Adipocyte (in vitro differentiated cells): ENCODE measurements at regions not wholly inside any gene's neighbourhood (a gene's known extent, or its start where the extent isn't known, plus 50 kb on each side); places are given as distances from the start of the nearest gene placed in this dataset.

Source experiments
- DNase-seq: peaks from one replicate; pipeline ENCODE4 v3.0.0-alpha.2; 2015; ENCODE audit warnings: low read depth
- H3K27me3 ChIP-seq: replicated peaks from 2 replicates; pipeline ENCODE4 v1.7.0; 2013; ENCODE audit warnings: mild to moderate bottlenecking, low read length, moderate library complexity; ENCODE audit not compliant: control insufficient read depth, insufficient read depth
- H3K36me3 ChIP-seq: 2 replicates; pipeline ENCODE4 v1.7.0; 2013; ENCODE audit warnings: low read length, mild to moderate bottlenecking, moderate library complexity; ENCODE audit not compliant: control insufficient read depth, insufficient read depth, severe bottlenecking
- H3K4me1 ChIP-seq: 2 replicates; pipeline ENCODE4 v1.7.0; 2013; ENCODE audit warnings: mild to moderate bottlenecking, low read length, moderate library complexity; ENCODE audit not compliant: control insufficient read depth, insufficient read depth
- H3K4me3 ChIP-seq: 2 replicates; pipeline ENCODE4 v1.7.0; 2013; ENCODE audit warnings: mild to moderate bottlenecking, low read length, moderate library complexity
- H3K9ac ChIP-seq: 2 replicates; pipeline ENCODE4 v1.7.0; 2013; ENCODE audit warnings: mild to moderate bottlenecking, low read length, moderate library complexity
- H3K9me3 ChIP-seq: 2 replicates; pipeline ENCODE4 v1.7.0; 2013; ENCODE audit warnings: mild to moderate bottlenecking, low read length, moderate library complexity; ENCODE audit not compliant: control insufficient read depth

DNA sequence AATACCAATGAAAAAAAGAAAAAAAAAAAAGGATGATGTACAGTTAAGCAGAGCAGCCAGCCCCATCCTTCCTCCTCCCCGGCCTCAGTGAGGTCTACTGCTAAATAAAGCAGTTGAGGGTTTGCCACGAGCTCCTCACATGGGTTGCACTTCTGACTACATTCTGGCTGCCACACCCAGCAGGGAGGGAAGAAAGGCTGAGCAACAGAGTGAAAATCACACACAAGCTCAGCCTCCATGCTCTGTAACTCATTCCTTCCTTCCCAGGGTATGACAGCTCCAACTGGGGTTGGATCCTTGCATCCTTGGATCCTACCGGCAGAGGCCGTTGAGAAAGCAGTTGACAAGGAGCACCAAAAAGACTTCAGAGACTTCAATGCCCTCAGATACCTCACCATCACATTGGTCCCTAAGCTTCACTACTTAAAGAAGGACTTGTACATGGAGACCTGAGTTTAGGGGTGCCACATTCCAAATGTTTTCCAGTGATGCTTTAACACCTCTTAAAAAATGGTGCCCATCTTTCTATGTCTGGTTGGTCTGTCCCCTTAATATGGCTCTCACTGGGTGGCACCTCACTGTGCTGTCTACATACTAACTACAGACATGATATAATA lies 52.9 kb upstream of the PIK3CG start:
- no peak for DNase-seq
- Histone ChIP-seq H3K9ac (no peak overlapping the region), H3K36me3 (no peaks in the 10 kb centered on the region), H3K27me3 (peaks cover 2% of the 10 kb centered on the region), H3K4me3 (no peak overlapping the region), H3K4me1 (peaks cover 3% of the 10 kb centered on the region), H3K9me3 (no peaks in the 10 kb centered on the region)

DNA sequence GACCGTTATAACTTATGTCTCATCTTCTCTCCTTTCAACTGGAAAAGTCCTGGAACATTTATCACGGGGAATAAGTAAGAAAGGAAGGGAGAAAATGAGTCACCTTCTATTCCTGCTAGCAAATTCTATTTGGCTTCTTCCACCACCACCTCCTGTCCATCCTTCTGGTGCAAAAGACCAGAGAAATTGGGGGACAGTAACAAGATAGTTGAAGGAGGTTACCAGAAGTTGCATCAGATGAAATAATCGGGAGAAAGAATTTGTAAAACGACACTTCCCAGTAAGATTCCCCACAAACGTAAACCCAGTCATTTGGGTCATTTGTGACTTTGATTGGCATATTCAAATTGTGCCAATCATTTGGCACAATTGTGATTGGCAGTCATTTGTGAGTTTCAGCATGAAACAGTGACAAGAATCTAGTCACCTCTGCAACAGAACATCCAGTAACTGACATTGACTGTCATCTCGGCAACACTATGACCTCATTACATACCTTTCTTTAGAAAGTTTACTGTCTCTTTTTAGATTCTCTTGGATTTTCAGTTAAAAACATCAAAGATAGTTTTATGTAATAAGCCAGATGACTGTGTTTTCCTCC lies 51.3 kb upstream of the PIK3CG start:
- H3K27me3 ChIP-seq = no peaks in the 10 kb centered on the region
- no peak overlapping the region for H3K9ac ChIP-seq
- H3K4me3 ChIP-seq = no peak overlapping the region
- no peaks in the 10 kb centered on the region for H3K36me3 ChIP-seq
- H3K4me1 ChIP-seq = peaks cover 3% of the 10 kb centered on the region
- H3K9me3 ChIP-seq = no peaks in the 10 kb centered on the region
- peak; percentile 9 for DNase-seq

DNA sequence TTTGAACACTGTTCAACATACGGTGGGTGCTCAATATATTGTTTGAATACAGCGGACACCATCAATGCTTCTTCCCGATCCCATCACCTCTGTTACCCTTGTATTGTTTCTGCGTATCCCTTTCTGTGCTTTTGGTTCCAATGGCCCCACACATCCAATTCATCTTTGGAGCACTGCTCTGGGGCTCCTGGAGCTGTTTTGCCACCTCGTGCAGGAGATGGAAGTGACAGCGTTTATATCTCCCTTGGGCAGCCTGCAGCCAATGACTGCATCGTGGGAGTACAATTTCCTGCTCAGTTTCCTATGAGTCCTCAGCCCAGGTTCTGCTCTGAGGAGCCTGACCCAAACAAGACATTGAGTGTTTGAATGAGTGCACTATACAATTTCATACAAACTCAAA lies 50.2 kb upstream of the PIK3CG start:
- DNase-seq = no peak
- H3K4me1 ChIP-seq = peaks cover 3% of the 10 kb centered on the region

More for the DNA sequence above, 50.2 kb upstream of the PIK3CG start:
- no peaks in the 10 kb centered on the region for H3K27me3 ChIP-seq
- H3K9ac ChIP-seq = no peak overlapping the region
- H3K36me3 ChIP-seq = no peaks in the 10 kb centered on the region
- H3K4me3 ChIP-seq = no peak overlapping the region
- H3K9me3 ChIP-seq = no peaks in the 10 kb centered on the region
